Body of pancreas (tissue), 4 donors: ENCODE measurements at regions not wholly inside any gene's neighbourhood (a gene's known extent, or its start where the extent isn't known, plus 50 kb on each side); places are given as distances from the start of the nearest gene placed in this dataset.

Source experiments
- ATAC-seq: fragments of 150-250 bp; one replicate; pipeline ENCODE4 v1.9.1; 2016
- DNase-seq, 4 donors: peaks; one replicate each; pipeline ENCODE4 v3.0.0-alpha.2; 2019
- H3K27ac ChIP-seq, 4 donors: fragments of 200-600 bp; sonication (generic); 1 replicate in 3 of 4; 2 replicates in 1 of 4; pipeline versions ENCODE4 v1.5.1 to v1.6.1; 2016 to 2019; ENCODE audit warnings: mild to moderate bottlenecking in 1 of 4, mixed read lengths in 1 of 4, moderate library complexity in 1 of 4
- H3K27me3 ChIP-seq, 2 donors: fragments of 200-600 bp; sonication (generic); one replicate each; pipeline ENCODE4 v1.6.0; 2016; ENCODE audit warnings: mild to moderate bottlenecking in 1 of 2
- H3K36me3 ChIP-seq, 2 donors: fragments of 200-600 bp; sonication (generic); replicated peaks in 1 of 2; 2 replicates each; pipeline ENCODE4 v1.5.1; 2016; ENCODE audit warnings: low read depth in 2 of 2; ENCODE audit not compliant: insufficient read depth in 1 of 2
- H3K4me1 ChIP-seq: fragments of 200-600 bp; sonication (generic); one replicate; pipeline ENCODE4 v1.6.0; 2016
- H3K4me3 ChIP-seq, 2 donors: fragments of 200-600 bp; sonication (generic); 1 replicate in 1 of 2; 2 replicates in 1 of 2; pipeline ENCODE4 v1.5.1; 2016 to 2019
- H3K9me3 ChIP-seq, 3 donors: fragments of 200-600 bp; sonication (generic); 1 replicate in 2 of 3; 2 replicates in 1 of 3; pipeline ENCODE4 v1.5.1; 2016
- CTCF ChIP-seq, 7 experiments: fragments of 450-650 bp in 4 of 7; fragments of 200-600 bp in 3 of 7; sonication (generic) in 3 of 7; IDR thresholded peaks; one replicate each; pipeline ENCODE4 v1.5.1; 2016 to 2019; ENCODE audit warnings: antibody characterized with exemption in 7 of 7
- POLR2A ChIP-seq, 3 donors: fragments of 450-650 bp; IDR thresholded peaks; one replicate each; pipeline ENCODE4 v1.6.1; 2016; ENCODE audit warnings: antibody characterized with exemption in 3 of 3, mild to moderate bottlenecking in 2 of 3
- WGBS, 2 donors: methylation state at CpG; one replicate each; pipeline ENCODE4 v1.1.5; 2017; 5-methylcytosine and 5-hydroxymethylcytosine counted together
- intact Hi-C: fragments of 100-400 bp; cut with DNase I; formaldehyde crosslinking; loops from one replicate; pipeline ENCODE4 v1.15.1; 2023

GRCh38 chr1:232505884-232506283 lies 124.0 kb downstream of the SIPA1L2 start:
- Histone ChIP-seq H3K27ac (no peak overlapping the region), H3K4me1 (no peaks in the 10 kb centered on the region), H3K27me3 (no peaks in the 10 kb centered on the region), H3K4me3 (no peak overlapping the region), H3K9me3 (no peaks in the 10 kb centered on the region), H3K36me3 (no peaks in the 10 kb centered on the region)
- 70 to 74% methylated on average over 2 of the region's 2 CpGs for WGBS, 2 donors
- no peak for TF ChIP-seq CTCF (IDR thresholded peaks at IDR 0.05)
- no peak for TF ChIP-seq POLR2A (IDR thresholded peaks at IDR 0.05)
- ATAC-seq (no peak), DNase-seq (no peak)
- intact Hi-C loops, result no loop called here

- TF ChIP-seq CTCF (IDR thresholded peaks at IDR 0.05) (no peak), POLR2A (IDR thresholded peaks at IDR 0.05) (no peak)
These were observed 125.3 kb downstream of the SIPA1L2 start for GRCh38 chr1:232504651-232505050.

GRCh38 chr1:232503497-232503896 lies 126.4 kb downstream of the SIPA1L2 start:
- no peaks in the 10 kb centered on the region for H3K4me1 ChIP-seq
- H3K4me3 ChIP-seq, result no peak overlapping the region
- TF ChIP-seq CTCF (IDR thresholded peaks at IDR 0.05), result no peak
- TF ChIP-seq POLR2A (IDR thresholded peaks at IDR 0.05), result no peak
- H3K9me3 ChIP-seq, result no peaks in the 10 kb centered on the region
- H3K27ac ChIP-seq, result no peak overlapping the region
- no peaks in the 10 kb centered on the region for H3K36me3 ChIP-seq
- no peaks in the 10 kb centered on the region for H3K27me3 ChIP-seq
- ATAC-seq (no peak), DNase-seq (no peak)
- WGBS, 2 donors, result 54 to 66% methylated on average over 1 of the region's 1 CpG
- intact Hi-C loops, result no loop called here

More at GRCh38 chr1:232504651-232505050, 125.3 kb downstream of the SIPA1L2 start:
- H3K4me3 ChIP-seq, result no peak overlapping the region
- no peaks in the 10 kb centered on the region for H3K4me1 ChIP-seq
- H3K27me3 ChIP-seq, result no peaks in the 10 kb centered on the region
- WGBS, 2 donors, result 94 to 95% methylated on average over 4 of the region's 4 CpGs
- ATAC-seq (no peak), DNase-seq (no peak)
- intact Hi-C loops, result no loop called here
- no peaks in the 10 kb centered on the region for H3K36me3 ChIP-seq
- H3K9me3 ChIP-seq, result no peaks in the 10 kb centered on the region
- no peak overlapping the region for H3K27ac ChIP-seq

- no peaks in the 10 kb centered on the region for H3K9me3 ChIP-seq
- no peak overlapping the region for H3K27ac ChIP-seq
- H3K36me3 ChIP-seq, result no peaks in the 10 kb centered on the region
- WGBS, 2 donors, result 61 to 65% methylated on average over 4 of the region's 4 CpGs
- no peak overlapping the region for H3K4me3 ChIP-seq
- no peaks in the 10 kb centered on the region for H3K4me1 ChIP-seq
- DNase-seq, result no peak
- no peaks in the 10 kb centered on the region for H3K27me3 ChIP-seq
- no peak for TF ChIP-seq CTCF (IDR thresholded peaks at IDR 0.05)
- no peak for ATAC-seq
- intact Hi-C loops, result no loop called here
These were observed 128.1 kb downstream of the SIPA1L2 start for GRCh38 chr1:232501854-232502253.

- Histone ChIP-seq H3K4me1 (no peaks in the 10 kb centered on the region), H3K9me3 (no peaks in the 10 kb centered on the region), H3K27me3 (no peaks in the 10 kb centered on the region), H3K36me3 (no peaks in the 10 kb centered on the region), H3K4me3 (no peak overlapping the region), H3K27ac (no peak overlapping the region)
- TF ChIP-seq CTCF (IDR thresholded peaks at IDR 0.05) (no peak), POLR2A (IDR thresholded peaks at IDR 0.05) (no peak)
- ATAC-seq, result no peak
- intact Hi-C loops, result no loop called here
- DNase-seq, result no peak
- 36 to 54% methylated on average over 4 of the region's 4 CpGs for whole genome bisulfite sequencing, 2 donors
These were observed 130.7 kb downstream of the SIPA1L2 start for GRCh38 chr1:232499188-232499587.
